ENCODE measurements at regions not wholly inside any gene's neighbourhood (a gene's known extent, or its start where the extent isn't known, plus 50 kb on each side); places are given as distances from the start of the nearest gene placed in this dataset.

- H3K4me3 ChIP-seq, result no peak overlapping the region
- no peaks in the 10 kb centered on the region for H3K27me3 ChIP-seq
- no peak for DNase-seq (ENCODE audit: low read depth in 1 of 2, low spot score in 1 of 2)
- TF ChIP-seq, protein P1, sequence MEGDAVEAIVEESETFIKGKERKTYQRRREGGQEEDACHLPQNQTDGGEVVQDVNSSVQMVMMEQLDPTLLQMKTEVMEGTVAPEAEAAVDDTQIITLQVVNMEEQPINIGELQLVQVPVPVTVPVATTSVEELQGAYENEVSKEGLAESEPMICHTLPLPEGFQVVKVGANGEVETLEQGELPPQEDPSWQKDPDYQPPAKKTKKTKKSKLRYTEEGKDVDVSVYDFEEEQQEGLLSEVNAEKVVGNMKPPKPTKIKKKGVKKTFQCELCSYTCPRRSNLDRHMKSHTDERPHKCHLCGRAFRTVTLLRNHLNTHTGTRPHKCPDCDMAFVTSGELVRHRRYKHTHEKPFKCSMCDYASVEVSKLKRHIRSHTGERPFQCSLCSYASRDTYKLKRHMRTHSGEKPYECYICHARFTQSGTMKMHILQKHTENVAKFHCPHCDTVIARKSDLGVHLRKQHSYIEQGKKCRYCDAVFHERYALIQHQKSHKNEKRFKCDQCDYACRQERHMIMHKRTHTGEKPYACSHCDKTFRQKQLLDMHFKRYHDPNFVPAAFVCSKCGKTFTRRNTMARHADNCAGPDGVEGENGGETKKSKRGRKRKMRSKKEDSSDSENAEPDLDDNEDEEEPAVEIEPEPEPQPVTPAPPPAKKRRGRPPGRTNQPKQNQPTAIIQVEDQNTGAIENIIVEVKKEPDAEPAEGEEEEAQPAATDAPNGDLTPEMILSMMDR (IDR thresholded peaks at IDR 0.05; ENCODE audit: low read depth, low read length), result no peak
- H3K36me3 ChIP-seq, result no peaks in the 10 kb centered on the region
- H3K4me1 ChIP-seq (ENCODE audit: low read depth), result peaks cover 55% of the 10 kb centered on the region
- no peaks in the 10 kb centered on the region for H3K9me3 ChIP-seq (ENCODE audit: low read depth)
- peak overlapping the region; percentile 63 for H3K27ac ChIP-seq
These were observed 143.3 kb downstream of the SMAD6 start for GRCh38 chr15:66845266-66845785.

GRCh38 chr15:66846031-66846430, 144.0 kb downstream of the SMAD6 start:
- TF ChIP-seq, protein P1 (IDR thresholded peaks at IDR 0.05; ENCODE audit: low read depth, low read length), result no peak
- Histone ChIP-seq H3K4me1 (ENCODE audit: low read depth) (peaks cover 59% of the 10 kb centered on the region), H3K27me3 (no peaks in the 10 kb centered on the region), H3K9me3 (ENCODE audit: low read depth) (no peaks in the 10 kb centered on the region), H3K27ac (peak overlapping the region; percentile 63), H3K4me3 (no peak overlapping the region), H3K36me3 (no peaks in the 10 kb centered on the region)
- no peak for DNase-seq (ENCODE audit: low read depth in 1 of 2, low spot score in 1 of 2)

- Histone ChIP-seq H3K9me3 (ENCODE audit: low read depth) (no peaks in the 10 kb centered on the region), H3K36me3 (no peaks in the 10 kb centered on the region), H3K27me3 (no peaks in the 10 kb centered on the region), H3K27ac (peak overlapping the region; percentile 63), H3K4me1 (ENCODE audit: low read depth) (peaks cover 65% of the 10 kb centered on the region), H3K4me3 (no peak overlapping the region)
- TF ChIP-seq, protein P1 (IDR thresholded peaks at IDR 0.05; ENCODE audit: low read depth, low read length), result no peak
- DNase-seq (ENCODE audit: low read depth in 1 of 2, low spot score in 1 of 2), result no peak
These were observed 144.8 kb downstream of the SMAD6 start for GRCh38 chr15:66846811-66847210.

GRCh38 chr15:66847565-66847991, 145.5 kb downstream of the SMAD6 start:
- no peaks in the 10 kb centered on the region for H3K27me3 ChIP-seq
- H3K36me3 ChIP-seq, result no peaks in the 10 kb centered on the region
- peak overlapping the region; percentile 98 for H3K27ac ChIP-seq
- no peaks in the 10 kb centered on the region for H3K9me3 ChIP-seq (ENCODE audit: low read depth)
- peaks cover 66% of the 10 kb centered on the region for H3K4me1 ChIP-seq (ENCODE audit: low read depth)
- no peak for DNase-seq (ENCODE audit: low read depth in 1 of 2, low spot score in 1 of 2)
- H3K4me3 ChIP-seq, result no peak overlapping the region
- TF ChIP-seq, protein P1 (IDR thresholded peaks at IDR 0.05; ENCODE audit: low read depth, low read length), result no peak

GRCh38 chr15:66848116-66848515, 146.1 kb downstream of the SMAD6 start:
- H3K27ac ChIP-seq, result peak overlapping the region; percentile 98
- no peaks in the 10 kb centered on the region for H3K9me3 ChIP-seq (ENCODE audit: low read depth)
- peaks cover 64% of the 10 kb centered on the region for H3K4me1 ChIP-seq (ENCODE audit: low read depth)
- H3K36me3 ChIP-seq, result no peaks in the 10 kb centered on the region
- TF ChIP-seq, protein P1 (IDR thresholded peaks at IDR 0.05; ENCODE audit: low read depth, low read length), result no peak
- H3K4me3 ChIP-seq, result no peak overlapping the region
- no peak for DNase-seq (ENCODE audit: low read depth in 1 of 2, low spot score in 1 of 2)
- H3K27me3 ChIP-seq, result no peaks in the 10 kb centered on the region
